Keratinocyte (primary cell): ENCODE measurements at regions not wholly inside any gene's neighbourhood (a gene's known extent, or its start where the extent isn't known, plus 50 kb on each side); places are given as distances from the start of the nearest gene placed in this dataset.

Experiments used
- DNase-seq: peaks from one replicate; pipeline ENCODE4 v3.0.0-alpha.2; 2011; ENCODE audit warnings: low read depth, missing footprints, low spot score
- FAIRE-seq: peaks from 2 replicates; lab custom pipeline; 2011; peaks lifted over from hg19 to GRCh38; lab: Jason Lieb, UNC
- H2AFZ ChIP-seq: 2 replicates; pipeline ENCODE4 v1.6.0; 2012; ENCODE audit warnings: low read length, control low read depth, inconsistent platforms; ENCODE audit not compliant: control insufficient read depth
- H3K27ac ChIP-seq: 2 replicates; pipeline ENCODE4 v1.5.1; 2011; ENCODE audit warnings: low read length; ENCODE audit not compliant: control insufficient read depth, insufficient read depth
- H3K27me3 ChIP-seq: 3 replicates; pipeline ENCODE4 v1.6.0; 2011; ENCODE audit warnings: low read length; ENCODE audit not compliant: control insufficient read depth, insufficient read depth; ENCODE audit errors: extremely low read depth
- H3K36me3 ChIP-seq, 2 experiments: 2 replicates in 1 of 2; 3 replicates in 1 of 2; pipeline ENCODE4 v1.5.1; 2011; ENCODE audit warnings: low read length in 2 of 2, mild to moderate bottlenecking in 1 of 2; ENCODE audit not compliant: control insufficient read depth in 2 of 2, insufficient read depth in 2 of 2; ENCODE audit errors: extremely low read depth in 1 of 2
- H3K4me1 ChIP-seq: 3 replicates; pipeline ENCODE4 v1.5.1; 2011; ENCODE audit warnings: low read length; ENCODE audit not compliant: control insufficient read depth, insufficient read depth; ENCODE audit errors: extremely low read depth
- H3K4me2 ChIP-seq: 3 replicates; pipeline ENCODE4 v1.6.0; 2011; ENCODE audit warnings: low read depth, low read length; ENCODE audit not compliant: control insufficient read depth, insufficient read depth; ENCODE audit errors: extremely low read depth
- H3K4me3 ChIP-seq, 3 experiments: fragments of 200-600 bp in 1 of 3; sonication (generic) in 1 of 3; 2 replicates in 2 of 3; 3 replicates in 1 of 3; pipeline ENCODE4 v1.5.1; 2011 to 2016; ENCODE audit warnings: low read length in 3 of 3, mild to moderate bottlenecking in 3 of 3, control low read depth in 2 of 3, inconsistent platforms in 1 of 3, low read depth in 1 of 3, mixed read lengths in 1 of 3, mixed run types in 1 of 3, moderate library complexity in 1 of 3; ENCODE audit not compliant: control insufficient read depth in 2 of 3, insufficient read depth in 2 of 3; ENCODE audit errors: extremely low read depth in 1 of 3
- H3K79me2 ChIP-seq: 2 replicates; pipeline ENCODE4 v1.6.0; 2012; ENCODE audit warnings: low read length; ENCODE audit not compliant: control insufficient read depth, insufficient read depth
- H3K9ac ChIP-seq: 3 replicates; pipeline ENCODE4 v1.6.0; 2011; ENCODE audit warnings: low read length; ENCODE audit not compliant: control insufficient read depth, insufficient read depth; ENCODE audit errors: extremely low read depth
- H3K9me1 ChIP-seq: 3 replicates; pipeline ENCODE4 v1.6.0; 2011; ENCODE audit warnings: low read length; ENCODE audit not compliant: control insufficient read depth, insufficient read depth; ENCODE audit errors: extremely low read depth
- H3K9me3 ChIP-seq: 2 replicates; pipeline ENCODE4 v1.5.1; 2012; ENCODE audit warnings: low read depth, low read length; ENCODE audit not compliant: control insufficient read depth
- H4K20me1 ChIP-seq: 3 replicates; pipeline ENCODE4 v1.6.0; 2011; ENCODE audit warnings: low read length; ENCODE audit not compliant: control insufficient read depth, insufficient read depth; ENCODE audit errors: extremely low read depth
- EZH2 ChIP-seq: IDR thresholded peaks from one replicate; pipeline ENCODE4 v1.6.1; 2012; ENCODE audit warnings: inconsistent platforms, mild to moderate bottlenecking, low read length, moderate library complexity
- dilution Hi-C: fragments of 300-500 bp; cut with MboI; formaldehyde crosslinking; loops from one replicate; pipeline ENCODE4 v1.7.0; 2020; ENCODE audit warnings: low sequenced_read_pairs; ENCODE audit not compliant: extremely low pct_ligation_motif_present
- TF ChIP-seq, protein P1 (sequence below), 3 experiments: IDR thresholded peaks in 1 of 3; conservative IDR thresholded peaks in 1 of 3; optimal IDR thresholded peaks in 1 of 3; 2 replicates in 2 of 3; 3 replicates in 1 of 3; pipeline versions ENCODE3 to v1.5.1; 2011; ENCODE audit warnings: low read length in 3 of 3, mild to moderate bottlenecking in 3 of 3, moderate library complexity in 2 of 3, control low read depth in 1 of 3, inconsistent platforms in 1 of 3; ENCODE audit not compliant: insufficient read depth in 2 of 3; ENCODE audit errors: extremely low read depth in 1 of 3

DNA sequence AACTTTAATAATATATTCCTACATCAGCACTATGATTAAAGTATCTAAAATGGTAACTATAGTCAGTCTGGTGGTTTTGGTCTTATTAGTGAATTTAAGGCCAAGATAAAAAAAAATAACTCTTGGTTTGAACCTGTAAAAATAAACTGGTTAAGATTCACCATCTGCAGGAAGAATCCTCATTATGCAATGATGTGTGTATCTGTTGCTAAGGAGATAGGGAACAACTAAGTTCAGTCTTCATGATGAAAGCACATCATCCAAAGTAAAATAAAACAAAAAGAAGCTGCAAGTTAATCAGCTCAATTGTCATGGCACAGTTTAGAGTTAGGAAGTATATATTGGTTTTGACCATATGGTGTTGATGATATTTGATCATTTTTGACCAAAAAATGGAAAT is 466.0 kb downstream of the NYAP2 start:
- no peak overlapping the region for H2AFZ ChIP-seq
- H3K9me3 ChIP-seq: no peaks in the 10 kb centered on the region
- no peaks in the 10 kb centered on the region for H3K27me3 ChIP-seq
- no peak overlapping the region for H3K4me3 ChIP-seq
- H3K9me1 ChIP-seq: no peaks in the 10 kb centered on the region
- H3K36me3 ChIP-seq: no peaks in the 10 kb centered on the region
- DNase-seq (no peak), FAIRE-seq (no peak)
- no peaks in the 10 kb centered on the region for H4K20me1 ChIP-seq
- no peak for TF ChIP-seq EZH2
- TF ChIP-seq, protein P1, sequence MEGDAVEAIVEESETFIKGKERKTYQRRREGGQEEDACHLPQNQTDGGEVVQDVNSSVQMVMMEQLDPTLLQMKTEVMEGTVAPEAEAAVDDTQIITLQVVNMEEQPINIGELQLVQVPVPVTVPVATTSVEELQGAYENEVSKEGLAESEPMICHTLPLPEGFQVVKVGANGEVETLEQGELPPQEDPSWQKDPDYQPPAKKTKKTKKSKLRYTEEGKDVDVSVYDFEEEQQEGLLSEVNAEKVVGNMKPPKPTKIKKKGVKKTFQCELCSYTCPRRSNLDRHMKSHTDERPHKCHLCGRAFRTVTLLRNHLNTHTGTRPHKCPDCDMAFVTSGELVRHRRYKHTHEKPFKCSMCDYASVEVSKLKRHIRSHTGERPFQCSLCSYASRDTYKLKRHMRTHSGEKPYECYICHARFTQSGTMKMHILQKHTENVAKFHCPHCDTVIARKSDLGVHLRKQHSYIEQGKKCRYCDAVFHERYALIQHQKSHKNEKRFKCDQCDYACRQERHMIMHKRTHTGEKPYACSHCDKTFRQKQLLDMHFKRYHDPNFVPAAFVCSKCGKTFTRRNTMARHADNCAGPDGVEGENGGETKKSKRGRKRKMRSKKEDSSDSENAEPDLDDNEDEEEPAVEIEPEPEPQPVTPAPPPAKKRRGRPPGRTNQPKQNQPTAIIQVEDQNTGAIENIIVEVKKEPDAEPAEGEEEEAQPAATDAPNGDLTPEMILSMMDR (optimal IDR thresholded peaks at IDR 0.05 in 1 of 3, IDR thresholded peaks at IDR 0.05 in 1 of 3, conservative IDR thresholded peaks at IDR 0.05 in 1 of 3; ENCODE audit: extremely low read depth in 1 of 3, insufficient read depth in 2 of 3, low read length in 3 of 3): no peak
- H3K27ac ChIP-seq: no peak overlapping the region
- H3K4me2 ChIP-seq: no peak overlapping the region
- dilution Hi-C loops: no loop called here
- H3K79me2 ChIP-seq: no peaks in the 10 kb centered on the region
- no peaks in the 10 kb centered on the region for H3K4me1 ChIP-seq
- H3K9ac ChIP-seq: no peak overlapping the region

GRCh38 chr2:225864394-225864793 is 464.9 kb downstream of the NYAP2 start:
- Histone ChIP-seq H3K36me3 (no peaks in the 10 kb centered on the region), H3K4me1 (no peaks in the 10 kb centered on the region), H2AFZ (no peak overlapping the region), H3K9me1 (no peaks in the 10 kb centered on the region), H3K79me2 (no peaks in the 10 kb centered on the region), H3K4me2 (no peak overlapping the region), H3K27me3 (no peaks in the 10 kb centered on the region), H3K9me3 (no peaks in the 10 kb centered on the region), H3K9ac (no peak overlapping the region), H3K4me3 (no peak overlapping the region), H3K27ac (no peak overlapping the region), H4K20me1 (no peaks in the 10 kb centered on the region)
- no peak for TF ChIP-seq EZH2
- TF ChIP-seq, protein P1 (optimal IDR thresholded peaks at IDR 0.05 in 1 of 3, IDR thresholded peaks at IDR 0.05 in 1 of 3, conservative IDR thresholded peaks at IDR 0.05 in 1 of 3; ENCODE audit: extremely low read depth in 1 of 3, insufficient read depth in 2 of 3, low read length in 3 of 3): no peak
- no peak for FAIRE-seq
- no peak for DNase-seq
- dilution Hi-C loops: no loop called here
